ENCODE measurements at regions not wholly inside any gene's neighbourhood (a gene's known extent, or its start where the extent isn't known, plus 50 kb on each side); places are given as distances from the start of the nearest gene placed in this dataset.

DNA sequence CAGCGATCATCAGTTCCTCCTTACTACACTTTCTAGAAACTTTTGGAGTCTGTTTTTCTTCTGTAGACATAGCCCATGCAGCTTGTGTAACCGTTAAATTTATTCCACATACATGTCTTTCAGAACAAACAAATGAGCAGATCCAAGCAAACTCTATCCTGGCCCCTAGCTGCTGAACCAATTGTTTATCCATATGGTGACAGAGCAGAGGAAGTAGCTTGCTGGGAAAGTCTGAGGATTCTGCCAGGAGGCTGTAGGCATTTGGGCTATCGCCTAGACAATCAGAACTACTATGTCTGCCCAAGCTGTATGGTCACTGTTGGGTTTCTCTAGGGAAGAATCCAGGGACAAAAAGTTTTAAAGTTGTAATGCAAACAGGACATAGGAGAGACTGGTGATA is 343.7 kb downstream of the SPRY2 start:
- Histone ChIP-seq H3K79me2 (ENCODE audit: insufficient read depth, low read length) (no peaks in the 10 kb centered on the region), H2BK20ac (ENCODE audit: low read depth, low read length, poor library complexity, severe bottlenecking) (no peak overlapping the region), H4K20me1 (ENCODE audit: control insufficient read depth, insufficient read depth, insufficient read length) (no peaks in the 10 kb centered on the region), H4K5ac (ENCODE audit: insufficient read length, low read depth, low read length) (no peak overlapping the region), H2BK15ac (ENCODE audit: low read depth, low read length) (no peak overlapping the region), H3K9ac (ENCODE audit: extremely low read depth, insufficient read length, low read length) (no peak overlapping the region), H3K9me3 (ENCODE audit: control insufficient read depth, low read depth, low read length) (no peaks in the 10 kb centered on the region), H3K23me2 (ENCODE audit: insufficient read length, low read depth, low read length, poor library complexity, severe bottlenecking) (no peaks in the 10 kb centered on the region), H3K27me3 (ENCODE audit: insufficient read depth, low read length) (no peaks in the 10 kb centered on the region), H3K18ac (ENCODE audit: insufficient read length, low read depth, low read length) (no peak overlapping the region), H3K27ac (ENCODE audit: insufficient read length, low read depth, low read length) (no peak overlapping the region), H4K91ac (ENCODE audit: insufficient read length, low read depth, low read length) (no peak overlapping the region), H2BK12ac (ENCODE audit: insufficient read length, low read depth, low read length) (no peak overlapping the region), H3T11ph (ENCODE audit: low read length) (no peak overlapping the region), H3K4ac (ENCODE audit: low read depth, low read length) (no peak overlapping the region), H3K56ac (ENCODE audit: insufficient read length, low read depth, low read length) (no peak overlapping the region), H3K4me1 (ENCODE audit: insufficient read depth, low read length) (no peaks in the 10 kb centered on the region), H3K79me1 (ENCODE audit: insufficient read depth, low read depth, low read length, poor library complexity, severe bottlenecking) (no peaks in the 10 kb centered on the region), H3K23ac (ENCODE audit: insufficient read length, low read depth, low read length) (no peak overlapping the region), H4K8ac (replicated peaks; ENCODE audit: insufficient read length, low read depth, low read length) (no peak overlapping the region), H2BK5ac (ENCODE audit: insufficient read length, low read length) (no peak overlapping the region), H3K14ac (ENCODE audit: insufficient read depth, low read length) (no peak overlapping the region), H2BK120ac (ENCODE audit: low read depth, low read length, poor library complexity, severe bottlenecking) (no peak overlapping the region), H3K4me2 (ENCODE audit: insufficient read depth, insufficient read length, low read length) (no peak overlapping the region), H2AK5ac (ENCODE audit: insufficient read length, low read length) (no peak overlapping the region), H2AFZ (ENCODE audit: low read length) (no peak overlapping the region)
- Mint-ChIP-seq H3K36me3 (ENCODE audit: insufficient read depth in 1 of 3, low read depth in 3 of 3) (no peaks in the 10 kb centered on the region), H3K27ac (no peak overlapping the region), H3K9me3 (no peaks in the 10 kb centered on the region), H3K4me3 (no peak overlapping the region), H3K4me1 (peaks cover 8 to 18% of the 10 kb centered on the region in 2 experiments), H3K27me3 (ENCODE audit: low read depth) (no peaks in the 10 kb centered on the region)
- no peak for DNase-seq
- TF ChIP-seq, protein P1, sequence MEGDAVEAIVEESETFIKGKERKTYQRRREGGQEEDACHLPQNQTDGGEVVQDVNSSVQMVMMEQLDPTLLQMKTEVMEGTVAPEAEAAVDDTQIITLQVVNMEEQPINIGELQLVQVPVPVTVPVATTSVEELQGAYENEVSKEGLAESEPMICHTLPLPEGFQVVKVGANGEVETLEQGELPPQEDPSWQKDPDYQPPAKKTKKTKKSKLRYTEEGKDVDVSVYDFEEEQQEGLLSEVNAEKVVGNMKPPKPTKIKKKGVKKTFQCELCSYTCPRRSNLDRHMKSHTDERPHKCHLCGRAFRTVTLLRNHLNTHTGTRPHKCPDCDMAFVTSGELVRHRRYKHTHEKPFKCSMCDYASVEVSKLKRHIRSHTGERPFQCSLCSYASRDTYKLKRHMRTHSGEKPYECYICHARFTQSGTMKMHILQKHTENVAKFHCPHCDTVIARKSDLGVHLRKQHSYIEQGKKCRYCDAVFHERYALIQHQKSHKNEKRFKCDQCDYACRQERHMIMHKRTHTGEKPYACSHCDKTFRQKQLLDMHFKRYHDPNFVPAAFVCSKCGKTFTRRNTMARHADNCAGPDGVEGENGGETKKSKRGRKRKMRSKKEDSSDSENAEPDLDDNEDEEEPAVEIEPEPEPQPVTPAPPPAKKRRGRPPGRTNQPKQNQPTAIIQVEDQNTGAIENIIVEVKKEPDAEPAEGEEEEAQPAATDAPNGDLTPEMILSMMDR (conservative IDR thresholded peaks at IDR 0.05) = no peak
- WGBS (ENCODE audit: extremely low coverage, insufficient read length, low lambda C conversion rate) = no CpG with 5 or more reads among the region's 3 CpGs
